NCI-H2196 treated with DMSO at 0.1 percent for 48 hours (cell line): ENCODE measurements at regions not wholly inside any gene's neighbourhood (a gene's known extent, or its start where the extent isn't known, plus 50 kb on each side); places are given as distances from the start of the nearest gene placed in this dataset.

Source experiments
- DNase-seq: peaks from one replicate; lab custom pipeline; 2025; ENCODE audit not compliant: unreplicated experiment; lab: John Stamatoyannopoulos, UW

- no peak for DNase-seq
Measured at GRCh38 chr13:29713839-29714238, 118.4 kb upstream of the SLC7A1 start.

DNA sequence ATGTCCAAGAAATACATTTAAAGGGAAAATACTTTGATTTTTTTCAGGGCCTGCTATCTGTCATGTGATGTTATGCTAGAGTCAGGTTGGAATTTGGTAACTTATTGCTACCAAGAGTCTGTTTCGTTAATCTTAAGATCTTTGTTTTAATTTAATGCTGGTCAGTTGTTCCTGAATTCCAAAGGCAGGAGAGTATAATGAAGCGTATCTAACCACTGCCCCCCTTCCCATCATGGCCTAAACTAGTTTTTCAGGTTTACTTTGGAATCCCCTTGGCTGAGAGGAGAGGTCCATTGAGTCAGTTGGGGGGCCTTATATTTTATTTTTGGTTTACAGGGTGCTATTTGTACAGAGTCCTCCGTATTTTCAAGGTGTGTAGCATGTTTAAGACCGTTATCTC is 116.3 kb upstream of the SLC7A1 start:
- DNase-seq, result no peak

GRCh38 chr13:29710511-29710910 is 115.0 kb upstream of the SLC7A1 start:
- no peak for DNase-seq

- DNase-seq, result no peak
Measured at GRCh38 chr13:29709407-29710069, 114.0 kb upstream of the SLC7A1 start.

- peak; percentile 6 for DNase-seq
Measured at GRCh38 chr13:29707876-29708543, 112.5 kb upstream of the SLC7A1 start.

GRCh38 chr13:29706923-29707322 is 111.4 kb upstream of the SLC7A1 start:
- DNase-seq, result no peak

GRCh38 chr13:29704648-29705047 is 109.2 kb upstream of the SLC7A1 start:
- no peak for DNase-seq

DNA sequence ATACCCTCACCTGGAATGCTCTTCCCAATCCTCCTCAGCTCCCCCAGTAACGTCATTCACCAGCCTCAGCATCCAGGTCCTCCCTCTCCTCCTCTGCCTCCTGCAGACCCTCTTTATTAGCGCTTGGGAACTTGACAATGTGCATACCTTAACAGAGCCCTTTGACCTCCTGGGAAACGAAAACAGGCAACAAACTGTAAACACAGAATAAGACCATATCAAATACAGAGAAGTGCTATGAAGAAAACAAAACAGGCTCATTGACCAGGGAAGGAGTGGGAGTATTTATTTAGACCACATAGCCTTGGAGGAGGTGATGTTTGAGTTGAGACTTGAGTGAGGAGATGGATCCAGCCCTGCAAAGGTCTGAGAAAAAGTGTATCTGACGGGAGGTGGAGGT is 107.9 kb upstream of the SLC7A1 start:
- no peak for DNase-seq

GRCh38 chr13:29702912-29703351 is 107.4 kb upstream of the SLC7A1 start:
- no peak for DNase-seq

GRCh38 chr13:29698106-29698505 is 102.6 kb upstream of the SLC7A1 start:
- DNase-seq, result no peak

DNA sequence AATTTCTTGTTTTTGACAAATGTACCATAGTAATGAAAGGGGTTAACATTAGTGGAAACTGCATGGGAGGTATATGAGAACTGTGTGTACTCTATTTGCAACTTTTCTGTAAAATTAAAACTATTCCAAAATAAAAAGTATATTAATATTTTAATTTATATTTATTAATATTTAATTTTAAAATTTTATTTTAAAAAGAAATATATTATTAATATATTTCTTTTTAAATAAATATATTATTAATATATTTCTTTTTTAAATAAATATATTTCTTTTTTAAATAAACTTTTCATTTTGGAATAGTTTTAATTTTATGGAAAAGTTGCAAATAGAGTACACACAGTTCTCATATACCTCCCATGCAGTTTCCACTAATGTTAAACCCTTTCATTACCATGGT is 101.1 kb upstream of the SLC7A1 start:
- DNase-seq, result no peak

DNA sequence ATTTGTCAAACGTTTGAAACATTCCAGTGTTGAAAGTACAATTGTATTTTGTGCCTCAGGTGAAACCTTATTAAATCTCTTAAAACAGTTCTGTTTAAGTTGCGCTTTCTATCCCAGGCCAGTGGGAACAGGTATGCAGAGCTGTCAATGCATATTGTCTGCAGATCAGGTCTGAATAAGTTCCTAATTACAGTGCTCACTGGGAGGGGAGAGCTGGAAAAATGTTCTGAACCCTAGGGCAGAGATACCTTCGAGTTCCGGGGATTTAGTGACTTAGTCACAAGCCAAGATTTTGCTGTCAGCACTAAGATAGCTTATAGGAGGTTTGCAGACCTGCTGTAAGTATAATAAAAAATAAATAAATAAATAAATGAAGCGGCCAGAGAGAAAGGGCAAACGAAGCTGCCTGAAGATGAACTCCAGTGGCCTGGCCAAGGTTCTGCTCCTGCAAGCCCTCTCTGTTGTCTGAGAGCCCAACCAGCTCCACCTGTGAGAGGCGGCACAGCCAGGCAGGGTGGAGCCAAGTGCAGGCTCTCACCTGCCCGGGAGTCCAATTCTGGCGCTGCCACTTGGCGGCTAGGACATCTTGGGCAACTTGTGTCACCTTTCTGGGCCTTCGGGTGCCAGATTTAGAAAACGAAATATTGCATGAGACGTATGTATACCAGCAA is 97.9 kb upstream of the SLC7A1 start:
- peak; percentile 11 for DNase-seq

DNA sequence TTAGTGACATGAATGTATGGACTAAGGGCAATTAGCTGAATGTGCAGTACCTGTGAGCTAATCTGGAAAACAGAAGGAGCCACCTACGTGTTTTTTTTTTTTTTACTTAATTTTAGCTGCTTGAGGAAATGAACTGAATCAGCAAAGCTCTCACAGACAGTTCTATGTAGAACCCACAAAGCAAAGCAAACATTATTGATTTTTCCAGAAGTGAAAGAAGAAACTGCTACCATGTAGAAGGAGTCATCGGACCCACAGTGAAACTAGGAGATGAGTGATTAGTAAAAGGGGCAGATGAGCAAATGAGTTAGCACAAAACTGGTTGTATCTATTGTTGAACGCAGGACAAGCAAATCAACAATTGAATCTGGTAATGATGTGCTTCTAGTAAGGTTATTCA is 94.1 kb upstream of the SLC7A1 start:
- DNase-seq, result no peak

GRCh38 chr13:29688193-29688592 is 92.7 kb upstream of the SLC7A1 start:
- no peak for DNase-seq

DNA sequence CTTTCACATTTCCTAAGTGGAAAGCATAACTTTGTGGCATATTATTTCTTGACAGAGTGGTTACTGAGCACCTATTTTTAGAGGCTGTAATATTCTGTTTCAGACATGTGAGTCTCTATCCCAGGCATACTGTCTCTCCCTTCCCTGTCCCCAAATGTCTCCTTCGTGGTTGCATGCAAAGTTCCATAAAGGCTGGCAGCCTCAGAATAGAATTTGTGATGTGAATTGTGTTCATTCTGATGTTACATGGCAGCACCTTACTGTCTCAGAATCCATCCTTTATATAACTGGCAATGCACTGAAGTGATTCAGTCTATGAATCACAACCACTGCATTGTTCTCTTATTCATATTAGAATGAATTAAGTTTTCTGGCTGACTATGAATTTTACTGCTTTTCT is 89.0 kb upstream of the SLC7A1 start:
- no peak for DNase-seq

DNA sequence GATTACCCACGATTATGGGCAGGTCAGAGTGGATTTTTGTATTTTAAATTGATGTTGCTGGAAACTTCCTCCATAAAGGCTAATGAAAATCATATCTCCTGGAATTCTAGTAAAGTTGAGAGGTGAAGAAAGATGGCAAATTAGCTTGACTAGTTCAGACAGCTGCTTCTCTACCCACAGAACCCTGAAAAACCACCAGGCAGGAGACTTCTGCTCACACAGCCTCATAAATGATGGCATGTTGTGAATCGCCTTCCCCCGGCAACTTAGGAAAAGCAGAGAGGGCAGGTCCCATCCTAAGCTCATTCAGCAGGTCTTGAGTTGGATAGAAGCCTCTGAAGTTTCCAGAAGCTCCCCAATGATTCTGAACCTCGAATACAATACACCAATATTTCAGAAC is 87.6 kb upstream of the SLC7A1 start:
- DNase-seq, result no peak

- no peak for DNase-seq
Measured at GRCh38 chr13:29681864-29682263, 86.4 kb upstream of the SLC7A1 start.

DNA sequence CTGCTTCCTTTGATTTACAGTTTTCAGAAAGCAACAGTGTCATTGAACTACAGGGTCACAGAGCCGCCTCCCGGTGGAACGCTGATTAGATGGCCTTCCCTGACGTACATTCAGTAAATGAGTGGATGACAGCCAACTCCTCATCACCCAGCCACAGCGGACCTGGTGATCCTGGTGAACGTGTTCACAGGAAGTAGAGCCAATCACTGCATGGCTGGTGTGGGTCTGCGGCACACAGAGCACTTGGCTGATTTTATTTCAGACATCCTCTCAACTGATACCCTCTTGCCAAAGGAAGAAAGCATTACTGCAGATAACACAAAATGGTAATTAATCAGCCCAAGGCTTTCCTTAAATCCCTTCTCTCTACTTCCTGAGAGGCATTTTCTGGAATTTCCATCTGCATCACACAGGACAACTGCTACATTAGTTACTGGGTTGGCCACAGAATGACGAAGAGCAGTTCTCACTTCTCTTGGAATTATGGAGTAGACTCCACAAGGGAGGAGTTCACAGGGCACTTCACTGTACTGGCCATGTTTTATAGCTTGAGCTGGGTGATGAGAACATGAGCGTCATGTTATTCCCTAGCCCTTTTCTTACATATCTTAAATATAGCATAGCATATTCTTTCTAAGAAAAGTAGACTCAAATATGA is 84.0 kb upstream of the SLC7A1 start:
- no peak for DNase-seq

GRCh38 chr13:29677627-29678026 is 82.1 kb upstream of the SLC7A1 start:
- DNase-seq, result no peak

- DNase-seq, result no peak
Measured at GRCh38 chr13:29676941-29677452, 81.5 kb upstream of the SLC7A1 start.

DNA sequence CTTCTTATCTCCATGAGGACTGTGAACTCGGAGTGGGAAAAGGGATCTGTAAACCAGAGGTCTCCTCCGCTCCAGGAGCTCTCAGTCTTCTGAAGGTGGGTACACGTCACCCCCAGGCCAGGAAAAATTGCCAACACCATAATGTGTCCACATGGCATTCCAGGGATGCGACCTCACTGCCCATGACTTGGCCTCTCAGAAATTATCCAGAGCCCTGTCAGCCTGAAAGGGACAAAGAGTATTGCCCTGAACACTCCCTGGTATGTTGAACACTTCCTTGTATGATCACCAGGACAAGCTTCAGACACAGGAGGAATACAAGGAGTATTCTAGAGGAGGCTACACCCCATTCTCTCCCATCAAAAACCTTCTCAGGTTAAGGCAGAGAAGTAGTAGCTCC is 81.0 kb upstream of the SLC7A1 start:
- no peak for DNase-seq

GRCh38 chr13:29674532-29674931 is 79.0 kb upstream of the SLC7A1 start:
- no peak for DNase-seq
